ENCODE measurements at regions not wholly inside any gene's neighbourhood (a gene's known extent, or its start where the extent isn't known, plus 50 kb on each side); places are given as distances from the start of the nearest gene placed in this dataset.
"Not testable (repeated sequence)": the region's sequence is repeated elsewhere in the genome, so short reads cannot be mapped to it uniquely, and the experiment has no call there.

GRCh38 chr17:64713786-64714185 is 51.7 kb upstream of the SMURF2 start:
- H3K27me3 ChIP-seq (replicated peaks in 2 of 5; ENCODE audit: control insufficient read depth in 4 of 5, insufficient read depth in 5 of 5, low read length in 4 of 5); POLR2A ChIA-PET; H3K27ac ChIP-seq (ENCODE audit: insufficient read depth in 1 of 2, low read depth in 1 of 2, low read length in 2 of 2, poor library complexity in 1 of 2, severe bottlenecking in 2 of 2); H3K36me3 ChIP-seq (ENCODE audit: control insufficient read depth in 4 of 4, insufficient read depth in 4 of 4, low read length in 3 of 4); H3K9me3 ChIP-seq (ENCODE audit: control extremely low read depth in 1 of 5, control insufficient read depth in 4 of 5, insufficient read depth in 2 of 5, low read depth in 1 of 5, low read length in 4 of 5); CTCF ChIA-PET: not testable (repeated sequence)
- DNase-seq: peak; percentile 18 to 49 (median 29)
- H3K4me1 ChIP-seq (ENCODE audit: control extremely low read depth in 1 of 4, control insufficient read depth in 4 of 4, insufficient read depth in 4 of 4, low read length in 3 of 4): peaks cover 8 to 48% (median 35%) of the 10 kb centered on the region in 4 experiments
- H3K4me3 ChIP-seq (ENCODE audit: control insufficient read depth in 1 of 7, extremely low read depth in 1 of 7, insufficient read depth in 4 of 7, low read depth in 2 of 7, low read length in 6 of 7): peak overlapping the region in 5 of 7 experiments; percentile 42 to 78 (median 63)
- 7% methylated on average over 7 of the region's 7 CpGs for WGBS (ENCODE audit: insufficient coverage)

DNA sequence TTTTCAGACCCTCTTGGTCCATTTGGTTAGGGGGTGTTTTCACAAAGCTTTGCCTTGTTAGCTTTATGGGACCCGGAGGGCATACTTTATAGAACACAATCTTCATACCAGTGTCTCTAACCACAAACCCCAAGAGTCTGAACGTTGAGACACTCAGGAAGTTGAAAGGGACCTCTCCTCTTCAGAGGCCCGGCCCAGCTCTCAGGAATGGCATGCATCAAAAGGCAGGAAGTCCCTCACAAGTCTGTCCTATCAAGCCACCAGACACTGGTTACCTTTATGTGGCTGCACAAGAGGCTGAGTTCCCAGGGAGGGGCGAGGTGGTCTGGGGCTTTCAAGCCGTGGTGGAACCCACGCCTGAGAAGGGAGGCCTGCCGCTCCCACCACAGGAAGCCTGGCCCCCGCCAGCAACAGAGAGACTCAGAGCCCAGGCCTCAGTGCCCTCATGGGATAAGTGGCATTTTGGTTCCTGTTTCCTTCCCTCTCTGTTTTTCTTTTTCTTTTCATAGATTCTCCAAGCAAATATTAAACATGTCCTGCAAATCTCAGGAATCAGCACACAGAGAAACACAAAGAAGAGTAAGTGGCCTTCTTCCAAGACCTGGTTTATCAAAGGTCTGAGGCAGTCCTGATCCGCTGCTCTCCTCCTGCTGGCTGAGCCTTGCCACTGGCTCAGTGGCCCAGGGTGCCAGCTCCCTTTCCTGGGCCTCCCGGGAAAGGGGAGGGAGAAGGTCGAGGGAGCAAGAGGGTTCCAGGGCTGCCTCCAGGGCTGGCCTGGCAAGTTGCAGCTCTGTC is 50.6 kb upstream of the SMURF2 start:
- CTCF ChIA-PET; H3K36me3 ChIP-seq (ENCODE audit: control insufficient read depth in 4 of 4, insufficient read depth in 4 of 4, low read length in 3 of 4); POLR2A ChIA-PET; H3K27me3 ChIP-seq (replicated peaks in 2 of 5; ENCODE audit: control insufficient read depth in 4 of 5, insufficient read depth in 5 of 5, low read length in 4 of 5); H3K9me3 ChIP-seq (ENCODE audit: control extremely low read depth in 1 of 5, control insufficient read depth in 4 of 5, insufficient read depth in 2 of 5, low read depth in 1 of 5, low read length in 4 of 5); H3K27ac ChIP-seq (ENCODE audit: insufficient read depth in 1 of 2, low read depth in 1 of 2, low read length in 2 of 2, poor library complexity in 1 of 2, severe bottlenecking in 2 of 2): not testable (repeated sequence)
- Histone ChIP-seq H3K4me3 (ENCODE audit: control insufficient read depth in 1 of 7, extremely low read depth in 1 of 7, insufficient read depth in 4 of 7, low read depth in 2 of 7, low read length in 6 of 7) (peak overlapping the region in 3 of 7 experiments; percentile 4 to 38 (median 23)), H3K4me1 (ENCODE audit: control extremely low read depth in 1 of 4, control insufficient read depth in 4 of 4, insufficient read depth in 4 of 4, low read length in 3 of 4) (peaks cover 13 to 57% (median 42%) of the 10 kb centered on the region in 4 experiments)
- DNase-seq: peak in 2 of 3 donors; percentile 42 to 50
- 30% methylated on average over 4 of the region's 11 CpGs for WGBS (ENCODE audit: insufficient coverage)

Data from common myeloid progenitor, CD34-positive (primary cell).